ENCODE measurements at regions not wholly inside any gene's neighbourhood (a gene's known extent, or its start where the extent isn't known, plus 50 kb on each side); places are given as distances from the start of the nearest gene placed in this dataset.

GRCh38 chr5:167657016-167657415 is 634.4 kb upstream of the WWC1 start:
- TF ChIP-seq CTCF (IDR thresholded peaks at IDR 0.05; ENCODE audit: low read depth, low read length) (no peak), MAX (IDR thresholded peaks at IDR 0.05; ENCODE audit: low read depth, low read length) (no peak), POLR2A (IDR thresholded peaks at IDR 0.05; ENCODE audit: extremely low read depth, insufficient read length) (no peak)

Data from NB4 (cell line).